H1 (cell line): ENCODE measurements at regions not wholly inside any gene's neighbourhood (a gene's known extent, or its start where the extent isn't known, plus 50 kb on each side); places are given as distances from the start of the nearest gene placed in this dataset.

Source experiments
- CTCF ChIA-PET: fragments of 300-600 bp; sonication (Branson Sonifier 250); formaldehyde crosslinking; loops from one replicate; lab custom pipeline; 2021; ENCODE audit not compliant: partially characterized antibody; lab: Charles Lee
- POLR2A ChIA-PET: fragments of 300-600 bp; sonication (Branson Sonifier 250); formaldehyde crosslinking; loops from one replicate; lab custom pipeline; 2021; ENCODE audit warnings: inconsistent platforms; ENCODE audit not compliant: partially characterized antibody; lab: Charles Lee
- DNase-seq, 2 experiments: peaks; one replicate each; pipeline versions ENCODE4 v3.0.0 to v3.0.0-alpha.2; 2010 to 2022; ENCODE audit warnings: low spot score in 2 of 2, low read depth in 1 of 2, mixed read lengths in 1 of 2
- FAIRE-seq: peaks from 2 replicates; lab custom pipeline; 2011; peaks lifted over from hg19 to GRCh38; lab: Jason Lieb, UNC
- H2AFZ ChIP-seq: 2 replicates; pipeline ENCODE4 v1.8.1; 2012; ENCODE audit warnings: low read length, inconsistent platforms
- H2AK5ac ChIP-seq: 2 replicates; pipeline ENCODE4 v1.6.1; 2013; ENCODE audit warnings: low read depth, low read length
- H2BK120ac ChIP-seq: replicated peaks from 2 replicates; pipeline ENCODE3; 2013; ENCODE audit warnings: low read depth, low read length, inconsistent platforms
- H2BK12ac ChIP-seq: 2 replicates; pipeline ENCODE4 v1.6.1; 2013; ENCODE audit warnings: low read depth, low read length
- H2BK15ac ChIP-seq: 2 replicates; pipeline ENCODE4 v1.6.1; 2013; ENCODE audit warnings: low read length
- H2BK20ac ChIP-seq: 2 replicates; pipeline ENCODE4 v1.6.1; 2013; ENCODE audit warnings: low read length
- H2BK5ac ChIP-seq: 2 replicates; pipeline ENCODE4 v1.6.1; 2013; ENCODE audit warnings: low read depth, low read length
- H3K14ac ChIP-seq: 2 replicates; pipeline ENCODE4 v1.6.1; 2013; ENCODE audit warnings: inconsistent platforms; ENCODE audit not compliant: insufficient read length
- H3K18ac ChIP-seq: 2 replicates; pipeline ENCODE4 v1.6.1; 2013; ENCODE audit warnings: low read length; ENCODE audit errors: extremely low read depth
- H3K23ac ChIP-seq: 2 replicates; pipeline ENCODE4 v1.6.1; 2013; ENCODE audit warnings: inconsistent platforms; ENCODE audit not compliant: insufficient read length
- H3K23me2 ChIP-seq: 2 replicates; pipeline ENCODE4 v1.6.1; 2013; ENCODE audit warnings: low read depth, low read length
- H3K27ac ChIP-seq: 2 replicates; pipeline ENCODE4 v1.6.1; 2011; ENCODE audit warnings: low read depth, low read length, inconsistent platforms
- H3K27me3 ChIP-seq, 4 experiments: replicated peaks in 1 of 4; 1 replicate in 1 of 4; 2 replicates in 3 of 4; pipeline versions ENCODE4 v1.6.1 to v1.8.1; 2011 to 2013; ENCODE audit warnings: low read length in 3 of 4, mild to moderate bottlenecking in 3 of 4, inconsistent platforms in 2 of 4, mixed read lengths in 2 of 4, moderate library complexity in 1 of 4; ENCODE audit not compliant: control insufficient read depth in 3 of 4, insufficient read depth in 3 of 4; ENCODE audit errors: extremely low read depth in 1 of 4
- H3K36me3 ChIP-seq, 4 experiments: 2 replicates each; pipeline versions ENCODE4 v1.6.1 to v1.8.1; 2011 to 2013; ENCODE audit warnings: mild to moderate bottlenecking in 4 of 4, low read length in 3 of 4, moderate library complexity in 2 of 4, control low read depth in 1 of 4, inconsistent platforms in 1 of 4; ENCODE audit not compliant: insufficient read depth in 4 of 4, control insufficient read depth in 2 of 4
- H3K4ac ChIP-seq: replicated peaks from 2 replicates; pipeline ENCODE3; 2013; ENCODE audit warnings: low read length, low read depth, mixed read lengths, inconsistent platforms; ENCODE audit not compliant: insufficient read length
- H3K4me1 ChIP-seq, 4 experiments: replicated peaks in 1 of 4; 1 replicate in 1 of 4; 2 replicates in 3 of 4; pipeline versions ENCODE4 v1.6.1 to v1.8.1; 2011 to 2013; ENCODE audit warnings: low read length in 3 of 4, inconsistent platforms in 2 of 4, mixed read lengths in 1 of 4; ENCODE audit not compliant: insufficient read depth in 4 of 4, control insufficient read depth in 3 of 4
- H3K4me2 ChIP-seq, 2 experiments: 2 replicates each; pipeline versions ENCODE4 v1.6.1 to v1.8.1; 2011 to 2013; ENCODE audit warnings: low read depth in 2 of 2, low read length in 2 of 2, control low read depth in 1 of 2, inconsistent platforms in 1 of 2, mild to moderate bottlenecking in 1 of 2; ENCODE audit not compliant: insufficient read depth in 1 of 2
- H3K4me3 ChIP-seq, 4 experiments: fragments of 200-600, 300-600 bp in 1 of 4; sonication (generic), shearing (Covaris generic), sonication (Bioruptor Twin) in 1 of 4; 2 replicates each; pipeline versions ENCODE4 v1.5.1 to v1.8.1; 2011 to 2016; ENCODE audit warnings: low read length in 4 of 4, low read depth in 3 of 4, control low read depth in 2 of 4, inconsistent platforms in 2 of 4, mild to moderate bottlenecking in 2 of 4, mixed read lengths in 1 of 4, moderate library complexity in 1 of 4; ENCODE audit not compliant: insufficient read depth in 2 of 4; ENCODE audit errors: extremely low read depth in 1 of 4
- H3K56ac ChIP-seq: replicated peaks from 2 replicates; pipeline ENCODE3; 2013; ENCODE audit warnings: low read depth, mild to moderate bottlenecking, mixed read lengths, low read length, inconsistent platforms; ENCODE audit not compliant: insufficient read length
- H3K79me1 ChIP-seq: 2 replicates; pipeline ENCODE4 v1.6.1; 2013; ENCODE audit warnings: low read depth, low read length, control low read depth
- H3K79me2 ChIP-seq, 2 experiments: 2 replicates each; pipeline versions ENCODE4 v1.6.1 to v1.8.1; 2012 to 2013; ENCODE audit warnings: low read length in 2 of 2, mild to moderate bottlenecking in 2 of 2, inconsistent platforms in 1 of 2; ENCODE audit not compliant: insufficient read depth in 2 of 2, control insufficient read depth in 1 of 2
- H3K9ac ChIP-seq, 4 experiments: replicated peaks in 1 of 4; 1 replicate in 1 of 4; 2 replicates in 3 of 4; pipeline versions ENCODE4 v1.6.1 to v1.8.1; 2011 to 2013; ENCODE audit warnings: low read depth in 3 of 4, low read length in 3 of 4, control low read depth in 2 of 4, mild to moderate bottlenecking in 2 of 4, moderate library complexity in 2 of 4, inconsistent platforms in 1 of 4; ENCODE audit errors: extremely low read depth in 1 of 4
- H3K9me3 ChIP-seq, 2 experiments: 2 replicates each; pipeline versions ENCODE4 v1.6.1 to v1.8.1; 2012 to 2013; ENCODE audit warnings: mild to moderate bottlenecking in 2 of 2, moderate library complexity in 2 of 2, control low read depth in 1 of 2, inconsistent platforms in 1 of 2, low read depth in 1 of 2, low read length in 1 of 2, mixed read lengths in 1 of 2; ENCODE audit not compliant: insufficient read depth in 2 of 2
- H4K20me1 ChIP-seq, 2 experiments: replicated peaks in 1 of 2; 2 replicates each; pipeline versions ENCODE3 to v1.8.1; 2011 to 2013; ENCODE audit warnings: inconsistent platforms in 2 of 2, low read length in 2 of 2, mild to moderate bottlenecking in 1 of 2; ENCODE audit not compliant: insufficient read depth in 2 of 2, control insufficient read depth in 1 of 2
- H4K5ac ChIP-seq: 2 replicates; pipeline ENCODE4 v1.6.1; 2013; ENCODE audit warnings: low read length, low read depth, mixed read lengths, inconsistent platforms; ENCODE audit not compliant: insufficient read length
- H4K8ac ChIP-seq: 2 replicates; pipeline ENCODE4 v1.8.0; 2013; ENCODE audit warnings: mild to moderate bottlenecking, moderate library complexity, low read length, inconsistent platforms; ENCODE audit not compliant: insufficient read depth; ENCODE audit errors: extremely low read depth
- H4K91ac ChIP-seq: replicated peaks from 2 replicates; pipeline ENCODE3; 2013; ENCODE audit warnings: low read length, mixed read lengths, inconsistent platforms; ENCODE audit not compliant: insufficient read length
- BCL11A ChIP-seq, 2 experiments: IDR thresholded peaks; one replicate each; pipeline ENCODE4 v1.6.1; 2011; ENCODE audit warnings: low read depth in 2 of 2, low read length in 2 of 2, mild to moderate bottlenecking in 2 of 2
- CBX8 ChIP-seq: fragments of 300-800, 300-1000 bp; sonication (generic); IDR thresholded peaks from 2 replicates; pipeline ENCODE4 v1.7.1; 2016; ENCODE audit warnings: low read depth, low read length, borderline replicate concordance
- CEBPB ChIP-seq: IDR thresholded peaks from 2 replicates; pipeline ENCODE4 v1.6.1; 2012; ENCODE audit warnings: low read depth, low read length
- CHD1 ChIP-seq: IDR thresholded peaks from 2 replicates; pipeline ENCODE4 v1.6.1; 2012; ENCODE audit warnings: low read depth, low read length, improper control_type of control experiment
- JUN ChIP-seq: IDR thresholded peaks from 2 replicates; pipeline ENCODE4 v1.6.1; 2011; ENCODE audit warnings: low read depth, mild to moderate bottlenecking, improper control_type of control experiment, low read length
- MAX ChIP-seq: IDR thresholded peaks from 2 replicates; pipeline ENCODE4 v1.6.1; 2012; ENCODE audit warnings: inconsistent platforms
- NRF1 ChIP-seq: IDR thresholded peaks from 2 replicates; pipeline ENCODE4 v1.6.1; 2011; ENCODE audit warnings: mild to moderate bottlenecking, low read depth, low read length, improper control_type of control experiment
- POLR2AphosphoS5 ChIP-seq: IDR thresholded peaks from 2 replicates; pipeline ENCODE4 v1.6.1; 2011; ENCODE audit warnings: low read depth, low read length
- RXRA ChIP-seq: IDR thresholded peaks from 2 replicates; pipeline ENCODE4 v1.6.1; 2011; ENCODE audit warnings: low read depth, mild to moderate bottlenecking, low read length, moderate library complexity; ENCODE audit not compliant: insufficient read depth
- SIN3A ChIP-seq, 2 experiments: IDR thresholded peaks in 1 of 2; conservative IDR thresholded peaks in 1 of 2; 2 replicates each; pipeline ENCODE4 v1.6.1; 2011 to 2012; ENCODE audit warnings: low read length in 2 of 2, improper control_type of control experiment in 1 of 2, low read depth in 1 of 2, mild to moderate bottlenecking in 1 of 2
- SP1 ChIP-seq: IDR thresholded peaks from 2 replicates; pipeline ENCODE4 v1.6.1; 2011; ENCODE audit warnings: low read depth, low read length
- SP2 ChIP-seq: IDR thresholded peaks from 2 replicates; pipeline ENCODE4 v1.6.1; 2012; ENCODE audit warnings: mild to moderate bottlenecking, low read length, inconsistent platforms
- TAF7 ChIP-seq: optimal IDR thresholded peaks from 2 replicates; pipeline ENCODE3; 2011; ENCODE audit warnings: low read depth, mild to moderate bottlenecking, inconsistent platforms, low read length, moderate library complexity, borderline replicate concordance
- WGBS, 2 experiments: shearing (Covaris generic) in 1 of 2; methylation state at CpG; one replicate each; pipeline versions ENCODE4 v1.1.6 to v1.1.7; 2013 to 2015; ENCODE audit warnings: low lambda C conversion rate in 2 of 2, mixed read lengths in 2 of 2, inconsistent platforms in 1 of 2, low coverage in 1 of 2, missing lambda C conversion rate in 1 of 2; ENCODE audit not compliant: insufficient replicate concordance in 2 of 2, insufficient coverage in 1 of 2, insufficient read length in 1 of 2; ENCODE audit errors: extremely low coverage in 1 of 2, missing lambda C conversion rate in 1 of 2; 5-methylcytosine and 5-hydroxymethylcytosine counted together

DNA sequence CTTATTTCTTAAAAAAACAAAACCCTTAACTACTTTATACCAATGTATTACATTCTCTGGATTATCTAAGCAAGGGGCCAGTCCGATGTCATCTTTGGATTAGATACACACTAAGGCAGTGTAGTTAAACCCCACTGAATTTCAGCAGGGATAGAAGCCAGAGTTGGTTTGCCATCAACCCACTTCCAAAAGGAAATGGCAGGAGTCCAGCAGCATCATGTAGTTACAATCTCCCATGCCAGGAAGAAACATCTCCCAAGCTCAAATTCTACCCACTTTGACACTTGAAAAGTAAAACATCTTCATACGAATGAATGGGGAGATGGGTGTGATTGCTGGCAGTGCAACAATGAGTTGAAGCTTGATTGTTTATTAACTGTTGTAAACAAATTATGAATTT lies 203.5 kb upstream of the PLXNC1 start:
- H2BK120ac ChIP-seq: no peak overlapping the region
- no peaks in the 10 kb centered on the region for H3K4me1 ChIP-seq
- no peak overlapping the region for H2BK12ac ChIP-seq
- no peaks in the 10 kb centered on the region for H3K79me2 ChIP-seq
- H3K23ac ChIP-seq: no peak overlapping the region
- no peak overlapping the region for H3K27ac ChIP-seq
- no peak overlapping the region for H2BK20ac ChIP-seq
- H2AK5ac ChIP-seq: no peak overlapping the region
- H3K56ac ChIP-seq: no peak overlapping the region
- no peaks in the 10 kb centered on the region for H3K23me2 ChIP-seq
- no peak overlapping the region for H3K4me2 ChIP-seq
- H4K91ac ChIP-seq: no peak overlapping the region
- no peak overlapping the region for H3K14ac ChIP-seq
- H3K9me3 ChIP-seq: no peaks in the 10 kb centered on the region
- no peak overlapping the region for H2AFZ ChIP-seq
- no peaks in the 10 kb centered on the region for H4K20me1 ChIP-seq
- no peak overlapping the region for H3K4ac ChIP-seq
- no peak overlapping the region for H2BK5ac ChIP-seq
- H3K36me3 ChIP-seq: no peaks in the 10 kb centered on the region
- no peak overlapping the region for H3K18ac ChIP-seq
- no peak for FAIRE-seq
- 91% methylated on average over 2 of the region's 2 CpGs; no CpG with 5 or more reads in 1 of the 2 experiments for WGBS, 2 experiments
- no peak overlapping the region for H2BK15ac ChIP-seq
- H3K9ac ChIP-seq: no peak overlapping the region
- POLR2A ChIA-PET: interaction anchor here (1.0 kb wide), 1 partner anchor 9 kb away, joined by 3 read pairs; no protein-coding TSS in a partner anchor
- no peak overlapping the region for H4K8ac ChIP-seq
- no peak overlapping the region for H3K4me3 ChIP-seq
- no peaks in the 10 kb centered on the region for H3K27me3 ChIP-seq
- no peak for DNase-seq
- no peak overlapping the region for H4K5ac ChIP-seq
- no peaks in the 10 kb centered on the region; the same call in 1 of the 2 replicates for H3K79me1 ChIP-seq
- CTCF ChIA-PET: interaction anchor here (0.5 to 2.6 kb wide), 3 partner anchors 12 to 496 kb away, joined by 3 to 6 read pairs (median 3); no protein-coding TSS in a partner anchor
- TF ChIP-seq POLR2AphosphoS5: no peak
- no peak for TF ChIP-seq SP1
- no peak for TF ChIP-seq RXRA
- TF ChIP-seq MAX: no peak
- TF ChIP-seq JUN: no peak
- no peak for TF ChIP-seq BCL11A (IDR thresholded peaks at IDR 0.05; ENCODE audit: low read depth in 2 of 2, low read length in 2 of 2)
- no peak for TF ChIP-seq SIN3A (conservative IDR thresholded peaks at IDR 0.05 in 1 of 2, IDR thresholded peaks at IDR 0.05 in 1 of 2; ENCODE audit: low read depth in 1 of 2, low read length in 2 of 2)
- TF ChIP-seq CEBPB: no peak
- TF ChIP-seq SP2: no peak
- no peak for TF ChIP-seq CBX8
- no peak for TF ChIP-seq CHD1
- TF ChIP-seq NRF1: no peak
- TF ChIP-seq TAF7: no peak
